ENCODE measurements at regions not wholly inside any gene's neighbourhood (a gene's known extent, or its start where the extent isn't known, plus 50 kb on each side); places are given as distances from the start of the nearest gene placed in this dataset.

GRCh38 chr5:121377461-121377860, 474.2 kb upstream of the FTMT start:
- DNase-seq: no peak
- WGBS, 2 donors: 13 to 24% methylated on average over 1 of the region's 1 CpG
- Histone ChIP-seq H3K27me3 (no peaks in the 10 kb centered on the region), H3K9me3 (no peaks in the 10 kb centered on the region), H3K36me3 (ENCODE audit: low read depth, missing control alignments) (no peaks in the 10 kb centered on the region), H3K27ac (no peak overlapping the region), H3K4me3 (no peak overlapping the region), H3K4me1 (no peaks in the 10 kb centered on the region)
- no peak for TF ChIP-seq CTCF (IDR thresholded peaks at IDR 0.05)
- no peak for TF ChIP-seq POLR2A (IDR thresholded peaks at IDR 0.05)
- intact Hi-C loops (cut with DNase I; ENCODE audit: low total_unique reads): no loop called here

- no peak overlapping the region for H3K27ac ChIP-seq
- H3K36me3 ChIP-seq (ENCODE audit: low read depth, missing control alignments): no peaks in the 10 kb centered on the region
- 78 to 79% methylated on average over 3 of the region's 3 CpGs for WGBS, 2 donors
- intact Hi-C loops (cut with DNase I; ENCODE audit: low total_unique reads): no loop called here
- H3K4me3 ChIP-seq: no peak overlapping the region
- TF ChIP-seq POLR2A (IDR thresholded peaks at IDR 0.05): no peak
- no peak for DNase-seq
- no peaks in the 10 kb centered on the region for H3K4me1 ChIP-seq
- no peaks in the 10 kb centered on the region for H3K9me3 ChIP-seq
- H3K27me3 ChIP-seq: no peaks in the 10 kb centered on the region
These were observed 473.6 kb upstream of the FTMT start for GRCh38 chr5:121378046-121378445.

- no peak for DNase-seq
- TF ChIP-seq POLR2A (IDR thresholded peaks at IDR 0.05): no peak
- no peak for TF ChIP-seq CTCF (IDR thresholded peaks at IDR 0.05)
- no peaks in the 10 kb centered on the region for H3K27me3 ChIP-seq
- intact Hi-C loops (cut with DNase I; ENCODE audit: low total_unique reads): no loop called here
- no peaks in the 10 kb centered on the region for H3K9me3 ChIP-seq
- 89 to 96% methylated on average over 3 of the region's 3 CpGs for WGBS, 2 donors
- H3K36me3 ChIP-seq (ENCODE audit: low read depth, missing control alignments): no peaks in the 10 kb centered on the region
- H3K4me1 ChIP-seq: no peaks in the 10 kb centered on the region
- H3K4me3 ChIP-seq: no peak overlapping the region
- no peak overlapping the region for H3K27ac ChIP-seq
These were observed 472.9 kb upstream of the FTMT start for GRCh38 chr5:121378559-121379359.

GRCh38 chr5:121380066-121380465, 471.6 kb upstream of the FTMT start:
- WGBS, 2 donors: 71 to 79% methylated on average over 2 of the region's 2 CpGs
- Histone ChIP-seq H3K9me3 (no peaks in the 10 kb centered on the region), H3K27ac (no peak overlapping the region), H3K4me1 (no peaks in the 10 kb centered on the region), H3K4me3 (no peak overlapping the region), H3K36me3 (ENCODE audit: low read depth, missing control alignments) (no peaks in the 10 kb centered on the region), H3K27me3 (no peaks in the 10 kb centered on the region)
- no peak for DNase-seq
- intact Hi-C loops (cut with DNase I; ENCODE audit: low total_unique reads): no loop called here
- TF ChIP-seq POLR2A (IDR thresholded peaks at IDR 0.05): no peak
- no peak for TF ChIP-seq CTCF (IDR thresholded peaks at IDR 0.05)

- no peak for TF ChIP-seq CTCF (IDR thresholded peaks at IDR 0.05)
- TF ChIP-seq POLR2A (IDR thresholded peaks at IDR 0.05): no peak
- DNase-seq: no peak
- intact Hi-C loops (cut with DNase I; ENCODE audit: low total_unique reads): no loop called here
- Histone ChIP-seq H3K9me3 (no peaks in the 10 kb centered on the region), H3K36me3 (ENCODE audit: low read depth, missing control alignments) (no peaks in the 10 kb centered on the region), H3K4me1 (no peaks in the 10 kb centered on the region), H3K27ac (no peak overlapping the region), H3K4me3 (no peak overlapping the region), H3K27me3 (no peaks in the 10 kb centered on the region)
- 88 to 93% methylated on average over 5 of the region's 5 CpGs for WGBS, 2 donors
These were observed 467.3 kb upstream of the FTMT start for GRCh38 chr5:121384359-121384758.

Measured in testis (tissue), 2 donors.